ENCODE measurements at regions not wholly inside any gene's neighbourhood (a gene's known extent, or its start where the extent isn't known, plus 50 kb on each side); places are given as distances from the start of the nearest gene placed in this dataset.

- TF ChIP-seq CTCF (IDR thresholded peaks at IDR 0.05) (no peak), POLR2A (IDR thresholded peaks at IDR 0.05) (no peak), POLR2AphosphoS5 (IDR thresholded peaks at IDR 0.05) (no peak)
Measured at GRCh38 chr13:90091611-90092010, 1255.9 kb upstream of the MIR17HG start.

All from prostate gland (tissue), 2 donors.